T-helper 1 cell treated with Interleukin-12 subunit alpha and Interleukin-12 subunit beta and Interleukin-4 antibody, amounts not matched to agents 30 ng/mL and 1 ng/mL, for 36 hours (primary cell): ENCODE measurements at regions not wholly inside any gene's neighbourhood (a gene's known extent, or its start where the extent isn't known, plus 50 kb on each side); places are given as distances from the start of the nearest gene placed in this dataset.

Experiments
- intact Hi-C: fragments of 100-400 bp; cut with micrococcal nuclease; formaldehyde crosslinking; loops from one replicate; pipeline ENCODE4 v1.15.1; 2024

DNA sequence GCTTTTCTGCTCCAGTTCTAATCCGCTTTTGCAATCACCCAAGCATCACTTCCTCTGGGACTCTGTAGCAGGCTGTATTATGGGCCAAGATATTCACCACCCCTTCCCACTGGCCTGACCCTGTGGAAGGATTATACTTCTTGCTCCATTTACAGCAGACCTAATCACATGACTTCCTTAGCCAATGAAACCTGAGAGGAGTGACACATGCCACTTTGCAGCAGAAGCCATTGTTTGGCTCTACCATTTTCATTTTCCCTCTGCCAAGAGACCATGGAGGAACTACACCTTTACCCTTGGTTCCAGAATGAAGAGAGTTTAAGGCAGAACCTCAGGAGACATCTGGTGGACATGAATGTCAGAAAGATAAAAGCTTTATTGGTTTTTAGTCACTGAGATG lies 134.9 kb upstream of the HSD17B12 start:
- intact Hi-C loops = no loop called here

DNA sequence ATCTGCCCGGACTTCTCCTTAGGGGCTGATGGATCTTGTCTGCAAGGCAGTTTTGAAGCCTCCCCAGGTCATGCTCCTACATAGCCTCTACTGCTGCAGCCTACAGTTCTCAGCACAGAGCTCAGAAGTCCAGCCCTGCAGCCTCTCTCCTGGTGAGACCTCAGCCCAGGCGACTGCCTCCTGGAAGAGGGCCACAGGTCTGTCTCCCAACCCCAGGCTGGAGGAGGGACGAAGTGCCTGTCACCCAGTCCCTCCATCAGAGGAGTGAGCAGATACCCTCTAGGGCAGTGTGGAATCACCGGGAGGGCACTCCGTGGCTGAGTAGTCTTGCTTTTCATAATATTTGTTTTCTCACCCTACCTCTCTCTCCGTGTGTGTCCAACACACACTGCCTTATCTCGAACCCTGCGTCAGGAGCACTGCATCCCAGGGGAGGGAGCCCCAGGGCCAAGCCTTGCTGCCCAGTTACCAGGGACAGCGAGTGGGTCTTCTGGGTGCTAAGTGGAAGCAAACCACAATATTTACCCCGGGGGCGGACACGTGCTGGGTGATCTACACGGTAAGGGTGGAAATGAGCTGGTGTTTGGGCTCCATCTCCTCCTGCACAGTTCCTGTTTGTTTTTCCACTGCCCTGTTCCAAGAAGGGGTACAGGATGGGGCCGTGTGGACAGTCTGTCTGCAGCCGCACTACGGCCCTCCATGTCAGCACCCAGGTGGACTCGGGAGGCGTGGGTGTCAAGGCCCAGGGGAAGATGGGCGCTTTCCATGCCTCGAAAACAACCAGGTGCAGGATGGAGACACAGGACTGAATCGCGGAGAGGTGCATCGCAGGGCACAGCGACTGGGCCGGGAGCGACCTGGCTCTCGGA lies 133.7 kb upstream of the HSD17B12 start:
- intact Hi-C loops = no loop called here

GRCh38 chr11:43547430-43547831 lies 133.1 kb upstream of the HSD17B12 start:
- intact Hi-C loops = no loop called here

DNA sequence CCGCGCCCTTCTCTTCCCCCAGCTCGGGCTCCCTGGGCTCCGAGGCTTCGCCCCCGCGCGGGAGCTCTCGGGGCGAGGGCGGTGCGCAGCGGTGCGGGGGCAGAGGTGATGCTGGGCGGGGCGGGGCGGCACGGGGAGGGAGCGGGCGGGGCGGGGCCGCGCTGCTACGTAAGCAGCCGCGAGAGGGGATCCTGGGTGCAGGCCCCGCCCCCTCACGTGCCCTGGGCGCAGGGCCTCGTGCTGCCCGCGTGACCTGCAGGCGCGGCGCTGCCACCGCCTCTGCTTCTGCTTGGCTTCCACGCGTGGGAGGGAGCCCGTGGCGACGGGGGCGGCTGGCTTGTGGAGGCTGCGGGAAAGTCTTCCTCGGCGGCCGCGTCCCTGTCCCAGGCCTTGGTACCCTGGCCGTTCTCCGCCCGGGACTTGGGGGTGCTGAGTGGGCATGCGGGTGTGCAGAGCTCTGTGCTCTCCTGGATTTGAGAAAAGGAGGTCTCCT lies 132.6 kb upstream of the HSD17B12 start:
- intact Hi-C loops = no loop called here

DNA sequence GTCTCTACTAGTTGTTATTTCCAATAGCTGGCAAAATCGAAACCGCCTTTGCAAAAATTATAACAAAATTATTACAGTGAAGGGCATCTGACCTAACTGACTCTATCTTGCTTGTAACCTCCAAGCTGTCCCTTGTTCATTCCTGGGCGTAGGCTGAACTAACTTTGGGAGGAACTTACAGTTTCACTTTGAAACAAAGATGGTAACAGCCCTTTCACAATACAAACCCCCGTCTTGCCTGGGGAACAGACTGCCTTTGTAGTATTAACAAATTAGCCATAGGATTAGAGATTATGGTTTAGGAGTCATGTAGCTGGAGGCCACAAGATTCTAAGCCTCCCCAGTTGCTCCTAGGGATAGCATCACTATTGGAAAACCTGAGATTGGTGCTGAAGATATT lies 131.6 kb upstream of the HSD17B12 start:
- intact Hi-C loops = no loop called here

GRCh38 chr11:43549624-43550023 lies 130.9 kb upstream of the HSD17B12 start:
- intact Hi-C loops = no loop called here

DNA sequence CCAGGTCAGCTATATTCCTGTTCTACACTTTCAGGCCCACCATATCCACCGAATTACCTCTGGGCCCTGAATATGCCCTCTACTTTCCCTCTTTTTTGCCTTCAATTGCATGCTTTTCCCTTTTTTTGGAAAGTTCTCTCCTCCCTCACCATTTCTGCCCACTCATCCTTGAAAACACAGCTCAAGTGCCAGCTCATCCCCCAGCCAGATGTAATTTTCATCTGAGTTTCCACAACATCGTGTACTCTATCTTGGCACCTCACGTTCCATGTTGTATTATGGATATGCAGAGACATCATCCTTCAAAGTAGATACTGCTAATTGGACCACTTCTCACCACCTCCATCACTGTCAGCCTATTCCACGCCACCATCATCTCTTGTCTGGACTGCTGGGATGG lies 129.8 kb upstream of the HSD17B12 start:
- intact Hi-C loops = no loop called here

GRCh38 chr11:43554148-43554473 lies 126.4 kb upstream of the HSD17B12 start:
- intact Hi-C loops = no loop called here

- intact Hi-C loops = no loop called here
These were observed 125.4 kb upstream of the HSD17B12 start for GRCh38 chr11:43555186-43555585.

DNA sequence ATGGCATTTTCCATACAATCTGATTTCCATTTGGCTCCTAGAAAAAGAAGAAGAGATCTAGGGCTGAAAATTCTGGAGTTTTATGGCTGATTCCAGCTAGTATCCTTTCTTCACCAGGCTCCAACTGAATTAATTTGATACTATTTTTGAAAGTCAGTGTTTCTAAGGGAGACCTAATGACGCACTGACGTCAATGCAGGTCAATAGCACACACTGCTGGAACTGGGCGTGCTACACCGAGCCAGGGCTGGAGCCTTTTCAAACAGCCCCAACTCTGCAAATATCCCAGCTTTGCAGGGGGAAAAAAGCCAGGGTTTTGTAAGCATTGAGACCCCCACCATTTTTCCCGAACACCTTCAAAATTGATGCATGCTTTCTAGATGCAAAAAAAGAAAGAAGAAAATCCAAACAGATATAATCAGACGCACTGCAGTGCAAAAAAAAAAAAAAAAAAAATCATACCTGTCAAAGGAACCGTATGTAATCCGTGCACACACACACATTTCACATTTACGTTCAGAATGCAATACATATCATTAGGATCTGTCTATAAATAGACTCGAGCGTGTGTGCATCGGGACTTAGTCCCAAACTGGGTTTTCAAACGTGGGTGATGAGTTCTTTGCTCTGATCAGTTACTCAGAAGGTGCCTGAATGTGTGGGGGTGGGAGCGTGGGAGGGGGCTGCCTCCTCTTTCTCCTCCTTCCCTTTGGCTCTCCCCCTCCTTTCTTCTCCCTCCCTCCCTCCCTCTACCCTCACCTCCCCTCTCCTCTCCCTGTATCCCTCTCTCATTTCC lies 124.5 kb upstream of the HSD17B12 start:
- intact Hi-C loops = loop anchor here (1.0 kb wide), 1 partner anchor 42 kb away; no protein-coding TSS in a partner anchor

- intact Hi-C loops = loop anchor here (1.0 kb wide), 1 partner anchor 42 kb away; no protein-coding TSS in a partner anchor
These were observed 123.7 kb upstream of the HSD17B12 start for GRCh38 chr11:43556612-43557375.

DNA sequence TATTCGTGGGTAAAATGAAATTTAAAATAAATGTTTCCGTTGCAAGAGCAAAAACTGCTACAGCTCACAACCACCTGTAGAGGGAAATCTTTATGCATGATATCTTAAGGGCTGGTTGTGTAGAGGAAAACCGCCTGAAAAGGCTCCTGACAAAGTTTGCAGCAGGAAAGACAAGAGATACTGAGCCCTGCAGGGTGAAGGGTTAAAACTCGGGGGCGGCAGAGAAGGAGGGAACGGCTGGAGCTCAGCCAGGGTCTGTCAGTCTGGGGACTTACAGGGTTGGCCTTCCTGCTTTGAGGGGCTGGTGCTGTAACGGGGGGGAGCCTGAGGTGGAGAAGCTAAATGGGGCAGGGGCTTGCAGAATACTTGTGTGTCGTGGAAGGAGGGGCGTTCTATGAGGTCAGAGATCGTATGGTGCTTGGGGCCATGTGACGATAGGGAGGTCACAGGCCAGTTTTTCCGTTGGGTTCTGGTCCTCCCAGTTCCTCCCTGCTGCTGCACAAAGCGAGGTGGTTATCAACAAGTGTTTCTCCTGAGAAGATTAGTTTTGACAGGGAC lies 122.9 kb upstream of the HSD17B12 start:
- intact Hi-C loops = no loop called here

- intact Hi-C loops = no loop called here
These were observed 122.4 kb upstream of the HSD17B12 start for GRCh38 chr11:43558146-43558545.

DNA sequence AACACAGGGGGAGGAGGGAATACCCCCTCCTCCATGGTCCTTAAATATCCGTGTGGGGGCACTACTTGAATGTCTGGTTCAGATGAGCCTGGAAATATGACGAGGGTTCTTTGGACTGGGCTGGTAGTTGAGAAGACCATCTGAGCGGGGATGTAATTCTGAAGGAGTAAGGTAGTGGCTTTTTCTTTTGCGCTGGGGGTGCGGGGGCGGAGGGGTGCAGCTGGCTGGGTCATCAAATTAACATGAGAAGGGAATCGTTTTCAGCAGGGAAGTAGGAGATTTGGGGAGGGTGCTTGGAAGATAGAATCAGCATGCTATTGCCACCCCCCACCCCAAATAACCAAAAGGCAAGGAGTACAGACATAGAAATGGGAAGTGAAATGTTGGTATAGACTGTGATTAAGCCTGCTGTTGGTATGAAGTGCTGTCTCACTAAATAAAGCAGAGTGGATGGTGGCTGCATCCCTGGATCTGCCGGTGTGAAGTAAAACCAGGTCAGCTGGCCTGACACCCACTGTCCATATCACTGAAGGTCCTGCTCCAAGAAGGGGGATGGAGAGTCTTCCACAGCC lies 121.9 kb upstream of the HSD17B12 start:
- intact Hi-C loops = no loop called here

DNA sequence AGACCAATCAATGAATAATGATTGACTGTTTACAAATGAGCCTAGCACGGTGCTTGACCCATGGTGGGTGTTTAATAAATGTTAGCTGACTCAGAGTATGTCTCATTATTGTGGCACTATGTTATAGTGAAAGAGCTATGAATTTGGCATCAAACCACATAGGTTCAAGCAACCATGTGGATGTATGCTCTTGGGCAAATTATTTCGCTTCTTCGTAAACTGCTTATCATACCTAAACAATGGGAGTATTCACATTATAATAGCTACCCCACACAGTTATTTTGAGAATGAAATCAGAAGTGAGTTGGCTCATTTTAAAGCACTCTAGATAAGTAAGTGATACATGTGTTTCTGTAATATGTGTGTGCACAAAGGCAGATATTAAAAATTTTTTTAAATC lies 118.7 kb upstream of the HSD17B12 start:
- intact Hi-C loops = no loop called here

DNA sequence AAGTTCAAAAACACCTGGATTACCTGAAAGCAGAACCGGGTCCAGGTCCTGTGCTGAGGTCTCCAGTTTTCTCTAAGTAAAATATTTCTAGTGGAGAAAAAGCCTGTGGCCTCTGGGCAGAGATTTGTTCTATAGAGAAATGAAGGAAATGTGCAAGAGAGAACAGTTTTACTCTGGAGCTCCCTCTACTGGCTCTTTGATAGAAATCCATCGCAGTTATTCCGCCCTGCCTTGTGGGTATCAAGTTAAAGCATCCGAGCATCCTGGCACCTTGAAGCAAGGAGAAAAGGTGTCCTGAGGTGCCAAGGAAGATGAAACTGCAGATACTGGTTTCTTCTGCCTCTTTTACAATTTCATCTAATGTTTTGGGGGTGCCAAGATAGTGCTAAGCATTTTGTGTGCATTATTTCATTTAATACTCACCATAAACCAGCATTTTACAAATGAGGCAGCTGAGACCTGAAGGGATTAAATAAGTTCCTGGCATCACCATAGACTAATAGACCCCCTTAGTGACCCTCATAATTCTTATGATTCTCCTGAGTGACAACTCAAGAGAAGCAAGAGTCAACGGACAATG lies 113.1 kb upstream of the HSD17B12 start:
- intact Hi-C loops = loop anchor here (2.0 kb wide), 3 partner anchors 63 to 285 kb away; no protein-coding TSS in a partner anchor

GRCh38 chr11:43573233-43573632 lies 107.3 kb upstream of the HSD17B12 start:
- intact Hi-C loops = loop anchor here (10.0 kb wide), 1 partner anchor 372 kb away; the partner anchor contains the start of gene C11orf96

- intact Hi-C loops = loop anchor here (10.0 kb wide), 1 partner anchor 371 kb away; the partner anchor contains the start of gene C11orf96
These were observed 106.7 kb upstream of the HSD17B12 start for GRCh38 chr11:43573873-43574272.

DNA sequence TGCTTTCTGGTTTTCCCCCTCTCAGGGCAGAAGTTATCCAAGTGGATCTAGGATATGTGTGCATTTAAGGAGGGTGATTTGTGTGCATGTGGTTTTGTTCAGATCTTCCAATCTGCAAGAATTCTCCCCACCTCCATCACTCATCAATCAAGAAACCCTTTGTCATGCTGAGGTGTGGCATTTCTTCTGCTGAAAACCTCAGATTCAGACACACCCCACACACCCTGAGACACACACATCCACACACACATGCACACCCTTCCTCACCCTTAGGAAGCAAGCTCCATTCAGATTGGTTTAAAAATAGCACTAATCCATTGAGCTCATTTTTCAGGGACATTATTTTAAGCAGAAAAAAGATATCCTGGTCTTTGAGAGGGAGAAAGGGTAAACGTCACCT lies 106.1 kb upstream of the HSD17B12 start:
- intact Hi-C loops = loop anchor here (10.0 kb wide), 1 partner anchor 370 kb away; the partner anchor contains the start of gene C11orf96
